CD4-positive, CD25-positive, alpha-beta regulatory T cell (primary cell): ENCODE measurements at regions not wholly inside any gene's neighbourhood (a gene's known extent, or its start where the extent isn't known, plus 50 kb on each side); places are given as distances from the start of the nearest gene placed in this dataset.
"Not testable (repeated sequence)": the region's sequence is repeated elsewhere in the genome, so short reads cannot be mapped to it uniquely, and the experiment has no call there.

ENCODE experiments used
- ATAC-seq, 2 donors: fragments of 150-1000 bp; cut with Tn5 transposase; one replicate each; pipeline ENCODE4 v1.10.0; 2021; ENCODE audit warnings: low read depth in 2 of 2, moderate number of reproducible peaks in 2 of 2, moderate library complexity in 1 of 2
- DNase-seq, 3 donors: peaks; one replicate each; pipeline versions ENCODE4 v3.0.0 to v3.0.0-alpha.2; 2012 to 2022; ENCODE audit warnings: mixed read lengths in 1 of 3
- H3K27ac ChIP-seq: one replicate; pipeline ENCODE4 v1.7.0; 2013; ENCODE audit warnings: mild to moderate bottlenecking, low read length; ENCODE audit not compliant: insufficient read depth, poor library complexity, severe bottlenecking
- H3K27me3 ChIP-seq: one replicate; pipeline ENCODE4 v1.7.0; 2013; ENCODE audit warnings: low read length; ENCODE audit not compliant: control insufficient read depth, insufficient read depth
- H3K36me3 ChIP-seq: one replicate; pipeline ENCODE4 v1.7.0; 2013; ENCODE audit warnings: mild to moderate bottlenecking, low read length, moderate library complexity; ENCODE audit not compliant: control insufficient read depth, insufficient read depth
- H3K4me1 ChIP-seq: 2 replicates; pipeline ENCODE4 v1.7.0; 2013; ENCODE audit warnings: mild to moderate bottlenecking, low read length; ENCODE audit not compliant: insufficient read depth, control insufficient read depth, poor library complexity, severe bottlenecking
- H3K4me3 ChIP-seq: one replicate; pipeline ENCODE4 v1.7.0; 2013; ENCODE audit warnings: low read depth, mild to moderate bottlenecking, low read length, moderate library complexity
- H3K9me3 ChIP-seq, 2 experiments: 1 replicate in 1 of 2; 2 replicates in 1 of 2; pipeline ENCODE4 v1.7.0; 2013; ENCODE audit warnings: low read length in 2 of 2, mild to moderate bottlenecking in 1 of 2, moderate library complexity in 1 of 2; ENCODE audit not compliant: control insufficient read depth in 2 of 2
- H3K27ac Mint-ChIP-seq, 3 donors: one replicate each; pipeline ENCODE4 v1.8.0; 2020 to 2022; ENCODE audit warnings: mild to moderate bottlenecking in 3 of 3, mixed read lengths in 3 of 3, moderate library complexity in 2 of 3
- H3K27me3 Mint-ChIP-seq: one replicate; pipeline ENCODE4 v1.8.0; 2022; ENCODE audit warnings: mild to moderate bottlenecking, mixed read lengths
- H3K36me3 Mint-ChIP-seq: one replicate; pipeline ENCODE4 v1.8.0; 2020; ENCODE audit warnings: mixed read lengths
- H3K4me1 Mint-ChIP-seq, 4 donors: one replicate each; pipeline ENCODE4 v1.8.0; 2020 to 2022; ENCODE audit warnings: mixed read lengths in 4 of 4, mild to moderate bottlenecking in 1 of 4
- H3K4me3 Mint-ChIP-seq, 4 donors: one replicate each; pipeline ENCODE4 v1.8.0; 2020 to 2022; ENCODE audit warnings: mild to moderate bottlenecking in 4 of 4, mixed read lengths in 4 of 4, moderate library complexity in 3 of 4
- H3K9me3 Mint-ChIP-seq, 7 donors: one replicate each; pipeline ENCODE4 v1.8.0; 2020 to 2022; ENCODE audit warnings: mixed read lengths in 7 of 7, mild to moderate bottlenecking in 3 of 7, moderate library complexity in 2 of 7

- H3K36me3 ChIP-seq = no peaks in the 10 kb centered on the region
- H3K9me3 Mint-ChIP-seq = peaks cover 0 to 11% (median 1%) of the 10 kb centered on the region in 7 donors
- no peak overlapping the region for H3K4me3 ChIP-seq
- H3K27me3 ChIP-seq = no peaks in the 10 kb centered on the region
- H3K27ac ChIP-seq = no peak overlapping the region
- no peaks in the 10 kb centered on the region for H3K4me1 Mint-ChIP-seq
- H3K4me1 ChIP-seq = no peaks in the 10 kb centered on the region
- no peaks in the 10 kb centered on the region for H3K27me3 Mint-ChIP-seq
- ATAC-seq = no peak
- no peak overlapping the region for H3K4me3 Mint-ChIP-seq
- no peak for DNase-seq
- peaks cover 0 to 4% of the 10 kb centered on the region in 2 experiments for H3K9me3 ChIP-seq
- H3K36me3 Mint-ChIP-seq = no peaks in the 10 kb centered on the region
- H3K27ac Mint-ChIP-seq = no peak overlapping the region
These were observed 121.2 kb downstream of the FSCB start for GRCh38 chr14:44385906-44386305.

DNA sequence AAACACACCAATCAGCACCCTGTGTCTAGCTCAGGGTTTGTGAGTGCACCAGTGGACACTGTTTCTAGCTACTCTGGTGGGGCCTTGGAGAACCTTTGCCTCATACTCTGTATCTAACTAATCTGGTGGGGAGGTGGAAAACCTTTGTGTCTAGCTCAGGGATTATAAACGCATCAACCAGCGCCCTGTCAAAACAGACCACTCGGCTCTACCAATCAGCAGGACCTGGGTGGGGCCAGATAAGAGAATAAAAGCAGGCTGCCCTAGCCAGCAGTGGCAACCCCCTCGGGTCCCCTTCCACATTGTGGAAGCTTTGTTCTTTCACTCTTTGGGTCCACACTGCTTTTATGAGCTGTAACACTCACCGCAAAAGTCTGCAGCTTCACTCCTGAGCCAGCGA lies 121.8 kb downstream of the FSCB start:
- H3K27me3 Mint-ChIP-seq, DNase-seq, H3K27ac ChIP-seq, H3K4me1 ChIP-seq, H3K4me1 Mint-ChIP-seq, H3K4me3 ChIP-seq, H3K27ac Mint-ChIP-seq, ATAC-seq, H3K36me3 ChIP-seq, H3K36me3 Mint-ChIP-seq, H3K27me3 ChIP-seq, H3K9me3 ChIP-seq, H3K4me3 Mint-ChIP-seq: not testable (repeated sequence)
- peaks cover 0 to 11% (median 0%) of the 10 kb centered on the region in 7 donors for H3K9me3 Mint-ChIP-seq

DNA sequence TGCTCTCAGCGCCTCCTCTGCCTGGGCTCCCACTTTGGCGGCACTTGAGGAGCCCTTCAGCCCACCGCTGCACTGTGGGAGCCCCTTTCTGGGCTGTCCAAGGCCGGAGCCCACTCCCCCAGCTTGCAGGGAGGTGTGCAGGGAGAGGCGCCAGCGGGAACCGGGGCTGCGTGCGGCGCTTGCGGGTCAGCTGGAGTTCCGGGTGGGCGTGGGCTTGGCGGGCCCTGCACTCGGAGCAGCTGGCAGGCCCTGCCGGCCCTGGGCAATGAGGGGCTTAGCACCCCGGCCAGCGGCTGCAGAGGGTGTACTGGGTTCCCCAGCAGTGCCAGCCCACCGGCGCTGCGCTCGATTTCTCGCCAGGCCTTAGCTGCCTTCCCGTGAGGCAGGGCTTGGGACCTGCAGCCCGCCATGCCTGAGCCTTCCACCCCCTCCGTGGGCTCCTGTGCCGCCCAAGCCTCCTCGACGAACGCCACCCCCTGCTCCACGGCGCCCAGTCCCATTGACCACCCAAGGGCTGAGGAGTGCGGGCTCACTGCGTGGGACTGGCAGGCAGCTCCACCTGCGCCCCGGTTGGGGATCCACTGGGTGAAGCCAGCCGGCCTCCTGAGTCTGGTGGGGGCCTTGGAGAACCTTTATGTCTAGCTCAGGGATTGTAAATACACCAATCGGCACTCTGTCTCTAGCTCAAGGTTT lies 122.3 kb downstream of the FSCB start:
- H3K4me3 Mint-ChIP-seq, H3K27me3 Mint-ChIP-seq, H3K4me1 ChIP-seq, H3K36me3 ChIP-seq, H3K27me3 ChIP-seq, DNase-seq, H3K4me1 Mint-ChIP-seq, H3K4me3 ChIP-seq, H3K27ac Mint-ChIP-seq, ATAC-seq, H3K36me3 Mint-ChIP-seq, H3K27ac ChIP-seq, H3K9me3 ChIP-seq: not testable (repeated sequence)
- H3K9me3 Mint-ChIP-seq = peaks cover 0 to 11% (median 0%) of the 10 kb centered on the region in 7 donors

DNA sequence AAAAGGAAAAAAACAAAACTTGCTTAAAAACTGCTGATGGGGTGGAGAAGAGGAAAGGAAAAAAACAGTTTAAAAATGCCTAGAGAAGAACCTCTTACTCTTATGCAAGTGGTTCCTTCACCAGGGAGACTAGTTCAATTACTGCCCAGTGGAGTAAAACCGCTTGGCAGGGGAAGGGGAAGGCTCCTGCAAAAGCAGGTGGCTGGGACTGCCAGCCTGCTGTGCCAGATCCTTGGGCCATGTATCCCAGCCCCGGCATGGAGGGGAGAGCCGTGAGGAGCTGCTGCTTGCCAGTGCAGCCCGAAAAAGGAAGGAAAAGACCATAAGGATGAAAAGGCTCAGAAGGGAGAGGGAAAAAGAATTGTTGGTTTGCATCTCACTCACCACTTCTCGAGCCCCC lies 123.0 kb downstream of the FSCB start:
- Histone ChIP-seq H3K36me3 (no peaks in the 10 kb centered on the region), H3K9me3 (peaks cover 0 to 4% of the 10 kb centered on the region in 2 experiments), H3K27me3 (no peaks in the 10 kb centered on the region), H3K4me1 (no peaks in the 10 kb centered on the region), H3K27ac (no peak overlapping the region), H3K4me3 (no peak overlapping the region)
- Mint-ChIP-seq H3K36me3 (no peaks in the 10 kb centered on the region), H3K27ac (no peak overlapping the region), H3K27me3 (no peaks in the 10 kb centered on the region), H3K4me3 (no peak overlapping the region), H3K4me1 (no peaks in the 10 kb centered on the region), H3K9me3 (peaks cover 0 to 12% (median under 1%) of the 10 kb centered on the region in 7 donors)
- DNase-seq (no peak), ATAC-seq (no peak)

- no peaks in the 10 kb centered on the region for H3K4me1 Mint-ChIP-seq
- Histone ChIP-seq H3K9me3 (peaks cover 0 to 4% of the 10 kb centered on the region in 2 experiments), H3K27ac (no peak overlapping the region), H3K36me3 (no peaks in the 10 kb centered on the region), H3K4me1 (no peaks in the 10 kb centered on the region), H3K4me3 (no peak overlapping the region), H3K27me3 (no peaks in the 10 kb centered on the region)
- H3K27ac Mint-ChIP-seq = no peak overlapping the region
- no peaks in the 10 kb centered on the region for H3K36me3 Mint-ChIP-seq
- no peaks in the 10 kb centered on the region for H3K27me3 Mint-ChIP-seq
- ATAC-seq (no peak), DNase-seq (no peak)
- H3K4me3 Mint-ChIP-seq = no peak overlapping the region
- H3K9me3 Mint-ChIP-seq = peaks cover 0 to 13% (median 1%) of the 10 kb centered on the region in 7 donors
These were observed 123.4 kb downstream of the FSCB start for GRCh38 chr14:44383636-44384035.

DNA sequence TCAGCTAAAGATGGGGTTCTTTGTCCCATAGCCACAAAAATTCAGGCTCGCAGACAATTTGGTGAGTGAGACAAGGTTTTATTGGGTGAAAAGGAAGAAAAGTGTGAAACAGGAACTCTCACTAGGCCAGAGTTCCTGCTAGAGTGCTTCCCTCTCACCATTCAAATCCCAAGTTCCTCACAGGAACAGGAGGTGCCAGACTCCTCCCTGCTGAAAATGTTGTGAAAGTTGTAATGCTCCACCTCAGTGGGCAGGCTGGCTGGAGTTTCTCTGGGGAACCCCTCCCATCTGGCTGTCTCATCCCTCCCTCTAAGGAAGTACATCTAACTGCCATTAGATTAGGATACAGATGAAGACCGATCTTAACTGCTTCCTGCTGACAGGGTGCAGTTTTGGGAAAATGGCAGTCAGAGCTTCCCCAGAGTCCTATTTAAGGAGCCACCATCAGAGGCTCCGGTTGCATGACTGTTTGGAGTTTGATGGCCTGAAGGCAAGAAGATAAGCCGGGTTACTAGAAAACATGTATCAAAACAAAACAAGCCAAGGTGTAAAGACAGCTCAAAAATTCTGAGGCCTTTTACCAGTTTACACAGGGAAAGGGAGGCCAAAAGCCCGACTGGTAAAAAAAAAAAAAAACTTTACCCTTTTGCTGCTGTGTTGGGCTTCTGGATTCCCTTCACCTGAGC lies 127.6 kb downstream of the FSCB start:
- DNase-seq (no peak), ATAC-seq (no peak)
- no peak overlapping the region for H3K4me3 Mint-ChIP-seq
- Histone ChIP-seq H3K9me3 (peaks cover 0 to 12% of the 10 kb centered on the region in 2 experiments), H3K36me3 (no peaks in the 10 kb centered on the region), H3K4me1 (no peaks in the 10 kb centered on the region), H3K27ac (no peak overlapping the region), H3K4me3 (no peak overlapping the region), H3K27me3 (no peaks in the 10 kb centered on the region)
- H3K27me3 Mint-ChIP-seq = no peaks in the 10 kb centered on the region
- H3K4me1 Mint-ChIP-seq = no peaks in the 10 kb centered on the region
- H3K36me3 Mint-ChIP-seq = no peaks in the 10 kb centered on the region
- H3K27ac Mint-ChIP-seq = no peak overlapping the region
- peaks cover 0 to 23% (median 5%) of the 10 kb centered on the region in 7 donors for H3K9me3 Mint-ChIP-seq

- H3K9me3 ChIP-seq = peaks cover 0 to 15% of the 10 kb centered on the region in 2 experiments
- Mint-ChIP-seq H3K27ac (no peak overlapping the region), H3K4me1 (no peaks in the 10 kb centered on the region), H3K27me3 (no peaks in the 10 kb centered on the region), H3K9me3 (peaks cover 0 to 29% (median 3%) of the 10 kb centered on the region in 7 donors), H3K4me3 (no peak overlapping the region), H3K36me3 (no peaks in the 10 kb centered on the region)
- H3K27ac ChIP-seq = no peak overlapping the region
- H3K4me3 ChIP-seq = no peak overlapping the region
- H3K27me3 ChIP-seq = no peaks in the 10 kb centered on the region
- no peaks in the 10 kb centered on the region for H3K36me3 ChIP-seq
- H3K4me1 ChIP-seq = no peaks in the 10 kb centered on the region
- DNase-seq (no peak), ATAC-seq (no peak)
These were observed 132.2 kb downstream of the FSCB start for GRCh38 chr14:44374906-44375305.
